HG03139 (cell line): ENCODE measurements at regions not wholly inside any gene's neighbourhood (a gene's known extent, or its start where the extent isn't known, plus 50 kb on each side); places are given as distances from the start of the nearest gene placed in this dataset.

Source experiments
- ATAC-seq: cut with Tn5 transposase; IDR thresholded peaks from one replicate; pipeline ENCODE4 v1.9.1; 2021; ENCODE audit not compliant: unreplicated experiment

DNA sequence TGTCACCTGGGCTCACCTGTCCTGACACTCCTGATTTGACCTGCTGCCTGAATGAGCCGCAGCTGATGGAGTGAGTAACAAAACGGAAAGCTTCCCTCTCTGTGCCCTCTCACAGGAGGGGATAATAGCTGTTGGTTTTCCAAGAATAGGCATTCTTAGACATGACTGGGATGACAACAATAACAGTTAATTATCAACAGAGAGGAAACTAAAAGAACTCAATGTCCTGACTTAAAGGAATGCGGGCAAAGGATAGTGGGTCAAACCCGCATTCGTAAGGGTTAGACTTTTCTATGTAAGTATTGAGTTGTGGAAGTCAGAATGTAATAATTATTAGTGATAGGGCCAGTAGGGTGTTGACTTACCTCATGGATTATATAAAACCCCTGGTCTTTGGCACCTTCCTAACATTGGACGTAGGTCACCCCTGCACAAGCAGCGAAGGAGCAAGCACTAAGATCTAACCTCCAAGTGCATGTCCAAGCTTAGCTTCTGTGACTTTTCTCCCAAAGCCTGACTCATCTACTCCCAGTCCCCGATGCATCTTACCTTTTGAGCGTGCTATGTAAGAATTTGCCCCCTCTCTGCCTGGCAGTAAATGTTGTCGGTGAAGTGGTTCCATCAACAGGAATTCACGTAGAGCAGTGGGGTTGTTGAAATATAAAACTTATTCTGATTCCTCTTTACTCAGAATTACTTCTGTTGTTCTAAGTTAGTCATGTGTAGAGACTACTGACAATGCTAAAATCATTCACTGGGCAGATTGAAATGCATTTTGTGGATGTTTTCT lies 442.3 kb downstream of the FGF9 start:
- ATAC-seq, result no peak

- peak; percentile 92 for ATAC-seq
Observed at GRCh38 chr13:22114630-22115311, 443.9 kb downstream of the FGF9 start.

DNA sequence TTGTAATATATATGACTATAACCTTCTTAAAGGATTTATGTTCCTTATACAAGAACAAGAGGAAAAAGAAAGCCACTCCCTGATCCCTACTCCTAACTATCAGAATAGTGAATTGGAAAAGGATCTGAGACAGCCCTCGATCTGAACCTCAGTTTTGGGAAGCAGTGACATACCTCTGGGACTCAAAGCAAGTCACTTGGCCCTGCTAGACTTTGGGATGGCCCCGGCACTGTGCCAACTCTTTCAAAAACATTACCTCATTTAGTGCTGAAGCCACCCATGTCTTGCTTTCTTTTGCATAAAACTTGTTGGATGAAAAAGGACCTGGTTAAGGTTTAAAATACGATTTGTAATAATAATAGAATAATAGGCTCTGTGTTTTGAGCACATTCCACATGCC lies 447.3 kb downstream of the FGF9 start:
- ATAC-seq, result no peak

DNA sequence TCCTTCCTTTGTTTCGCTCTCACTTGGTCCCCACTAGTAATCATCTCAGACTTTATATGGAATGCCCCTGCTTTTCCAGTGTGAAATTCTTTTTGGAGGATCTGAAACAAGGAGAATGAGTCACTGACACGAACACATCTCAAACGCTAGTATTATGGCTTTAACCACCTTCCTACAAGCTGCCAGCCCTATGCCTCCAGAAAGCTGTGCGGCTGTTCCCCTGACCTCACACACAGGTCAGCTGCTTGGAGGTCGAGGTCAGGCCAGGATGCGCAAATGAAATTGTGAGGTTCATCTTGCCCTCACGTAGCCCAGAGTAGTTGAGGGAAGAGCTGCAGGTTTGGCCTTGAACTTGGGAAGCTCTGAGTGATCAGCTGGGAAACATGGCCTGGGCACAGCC lies 449.8 kb downstream of the FGF9 start:
- no peak for ATAC-seq

DNA sequence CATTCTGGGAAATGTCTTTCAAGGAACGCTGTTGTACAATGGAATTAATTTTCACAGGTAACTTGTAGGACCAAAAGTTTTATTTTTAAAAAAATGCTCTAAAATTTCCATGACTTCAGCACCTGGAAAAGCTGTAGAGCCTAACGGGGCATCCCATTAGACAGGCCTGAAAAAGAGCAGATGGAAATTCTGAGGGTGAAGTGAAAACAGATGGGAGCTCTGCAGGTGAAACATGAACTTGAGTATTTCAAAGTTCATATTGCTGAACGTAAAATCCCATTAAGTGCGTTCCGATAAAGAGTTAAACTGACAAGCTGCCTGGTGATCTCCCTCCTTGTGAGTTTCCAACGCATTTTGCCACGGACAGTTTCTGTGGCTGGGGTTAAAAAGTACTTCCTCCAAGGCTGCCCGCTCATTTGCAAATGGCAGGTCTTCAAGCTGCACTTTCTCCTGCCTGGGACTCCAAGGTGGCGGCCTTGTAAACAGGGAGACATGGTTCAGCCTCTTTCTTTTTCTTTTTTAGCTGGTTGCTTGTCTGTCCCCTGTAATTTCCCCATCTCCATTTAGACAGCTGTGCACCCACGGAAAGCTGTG lies 450.4 kb downstream of the FGF9 start:
- no peak for ATAC-seq

DNA sequence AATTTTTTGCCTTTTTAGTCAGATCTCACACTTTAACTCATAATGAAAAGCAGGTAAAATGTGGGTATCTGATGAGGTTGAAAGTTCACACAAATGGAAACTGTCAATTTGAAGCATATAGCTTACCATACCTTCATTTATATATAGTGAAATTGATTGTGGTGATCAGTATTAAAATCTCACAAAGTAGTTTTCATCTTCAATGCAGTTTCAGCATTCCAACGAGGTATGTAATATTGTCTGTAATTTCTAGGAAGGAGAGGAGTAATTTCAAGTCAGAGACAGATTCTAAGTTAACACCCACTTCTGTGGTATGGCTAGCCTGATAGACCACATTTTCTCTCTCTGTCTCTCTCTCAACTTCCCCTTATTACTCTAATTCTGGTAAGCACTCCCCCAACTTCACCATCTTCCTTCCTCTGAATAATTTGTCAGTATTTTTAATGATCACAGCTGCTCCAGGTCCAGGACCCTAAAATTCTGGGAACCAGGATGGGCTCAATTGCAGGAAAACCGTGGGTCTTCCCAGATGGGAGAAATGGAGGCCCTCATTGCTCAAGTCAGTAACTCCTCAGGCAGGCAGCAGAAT lies 455.7 kb downstream of the FGF9 start:
- ATAC-seq, result peak; percentile 89

DNA sequence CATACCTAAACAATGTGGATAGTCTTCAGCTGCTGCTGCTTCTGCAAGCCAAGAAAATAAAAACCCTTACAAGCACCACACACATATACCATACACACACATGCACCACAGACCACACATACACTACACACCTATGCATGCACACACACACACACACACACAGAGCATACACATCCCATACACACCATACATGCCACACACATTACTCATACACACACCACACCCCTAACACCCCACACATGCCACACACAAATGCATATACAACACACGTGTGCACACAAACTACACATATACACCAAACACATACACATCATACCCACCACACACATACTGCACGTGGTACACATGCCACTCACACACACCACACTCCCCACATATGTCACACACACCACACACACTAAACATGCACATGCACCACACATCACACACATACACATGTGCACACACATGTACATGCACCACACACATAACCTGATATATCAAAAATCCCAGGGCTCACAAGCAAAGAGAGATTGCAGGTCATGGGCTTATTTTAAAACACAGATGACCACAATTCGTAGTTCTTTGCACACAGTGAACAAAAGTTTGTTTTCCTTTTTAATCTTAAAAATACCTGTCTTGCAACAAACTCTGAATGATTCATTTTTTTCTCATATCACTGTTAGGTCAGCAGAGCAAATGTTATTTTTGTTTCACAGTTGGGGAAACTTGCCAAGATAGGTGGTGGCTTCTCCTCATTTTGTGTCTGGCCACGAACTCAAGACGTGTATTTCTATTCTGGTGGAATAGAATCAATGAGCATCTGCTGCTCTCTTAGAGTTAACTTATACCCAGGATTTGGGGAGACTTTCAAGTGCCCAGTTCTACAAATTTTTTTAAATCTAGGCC lies 456.6 kb downstream of the FGF9 start:
- no peak for ATAC-seq

GRCh38 chr13:22128441-22129408 lies 457.9 kb downstream of the FGF9 start:
- ATAC-seq, result no peak

GRCh38 chr13:22130254-22130653 lies 459.4 kb downstream of the FGF9 start:
- ATAC-seq, result no peak

DNA sequence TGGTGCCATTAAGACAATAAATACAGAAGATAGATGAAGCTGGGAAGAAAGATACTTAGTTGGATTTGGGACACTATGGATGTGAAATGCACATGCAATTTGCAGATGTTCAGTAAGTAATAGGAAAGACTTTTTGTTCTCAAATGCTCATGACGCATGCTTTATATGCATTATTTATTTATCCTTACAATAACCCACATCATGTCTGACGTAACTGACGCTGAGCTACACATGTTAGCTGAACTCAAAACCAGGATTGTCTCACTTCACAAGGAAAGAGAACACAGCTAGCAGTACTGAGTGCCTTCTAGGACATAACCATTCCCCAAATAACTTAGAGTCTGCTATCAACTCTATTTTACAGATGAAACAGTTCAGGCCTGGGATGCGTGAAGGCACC lies 463.4 kb downstream of the FGF9 start:
- no peak for ATAC-seq

GRCh38 chr13:22135446-22135845 lies 464.6 kb downstream of the FGF9 start:
- no peak for ATAC-seq

- ATAC-seq, result no peak
Observed at GRCh38 chr13:22137361-22138050, 466.6 kb downstream of the FGF9 start.

DNA sequence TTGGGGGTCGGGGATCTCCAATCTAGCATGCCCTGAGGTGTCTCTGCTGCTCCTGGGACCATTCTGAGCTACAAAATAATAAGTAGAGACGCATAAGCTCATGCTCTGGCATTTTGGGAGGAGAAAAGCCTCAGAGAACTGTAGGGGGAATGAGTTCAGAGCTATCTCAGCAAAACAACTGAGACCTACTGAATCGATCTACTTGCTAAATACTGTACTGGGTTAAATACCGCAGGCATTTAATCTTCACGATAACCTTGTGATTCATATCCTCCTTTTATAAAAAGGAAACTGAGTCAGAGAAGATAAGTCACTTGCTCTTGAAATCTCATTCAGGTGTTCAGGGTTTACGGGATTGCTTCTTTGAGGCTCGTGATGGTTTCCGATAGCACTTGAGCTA lies 468.1 kb downstream of the FGF9 start:
- no peak for ATAC-seq

GRCh38 chr13:22141716-22142115 lies 470.8 kb downstream of the FGF9 start:
- ATAC-seq, result no peak

DNA sequence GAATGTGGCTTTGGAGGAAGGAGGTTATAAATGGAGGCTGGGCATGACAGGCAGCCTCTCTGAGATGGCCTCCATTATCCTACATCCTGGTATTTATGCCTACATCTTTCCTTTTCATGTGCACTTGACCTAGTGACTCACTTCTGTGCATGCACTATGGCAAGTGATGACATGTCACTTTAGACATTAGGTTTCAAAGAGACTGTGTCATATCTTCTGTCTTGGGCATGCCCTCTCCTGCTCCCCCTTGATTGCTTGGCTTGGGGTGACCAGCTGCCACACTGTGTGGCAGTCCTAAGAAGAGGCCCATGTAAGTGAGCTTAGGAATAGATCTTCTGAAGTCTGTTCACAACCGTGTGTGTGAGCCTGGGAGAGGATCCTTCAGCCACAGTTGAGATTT lies 472.8 kb downstream of the FGF9 start:
- ATAC-seq, result no peak

GRCh38 chr13:22144806-22145205 lies 473.9 kb downstream of the FGF9 start:
- ATAC-seq, result no peak

DNA sequence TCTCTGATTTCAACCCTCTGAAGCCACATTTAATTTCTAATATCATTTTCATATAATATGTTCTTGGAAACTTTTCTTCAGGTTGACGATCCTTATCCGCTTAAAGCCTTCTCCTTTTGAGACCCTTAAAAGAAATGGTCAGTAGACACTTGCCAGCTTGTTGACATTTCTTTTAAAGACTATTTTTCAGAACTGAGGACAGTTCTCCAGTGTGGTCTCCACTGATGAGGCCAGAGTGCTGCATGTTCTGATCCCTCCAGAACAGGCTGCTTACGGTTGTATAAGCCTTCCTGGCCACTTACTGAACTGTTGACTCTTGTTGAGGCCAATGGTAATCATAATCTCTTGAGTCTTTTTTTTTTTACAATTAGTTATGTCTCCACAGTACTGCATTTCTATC lies 477.3 kb downstream of the FGF9 start:
- no peak for ATAC-seq

DNA sequence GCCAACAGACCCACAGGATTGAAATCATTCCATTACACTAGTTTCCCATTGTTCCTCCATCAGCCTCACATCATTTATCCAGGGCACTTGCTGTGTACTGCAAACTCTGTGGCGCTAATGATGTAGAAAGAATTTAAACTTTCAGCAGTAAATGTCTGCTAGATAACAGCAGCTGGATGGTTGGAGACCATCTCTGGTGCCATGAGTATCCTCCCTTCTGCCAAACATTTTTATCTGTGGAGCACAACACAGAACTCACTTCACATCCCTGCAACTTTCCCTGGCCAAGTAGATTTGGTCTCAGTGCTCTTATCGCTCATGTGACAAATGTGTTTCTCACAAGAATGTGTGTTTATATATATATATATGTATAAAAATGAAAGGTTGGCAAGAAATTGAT lies 481.9 kb downstream of the FGF9 start:
- ATAC-seq, result no peak

GRCh38 chr13:22154041-22154440 lies 483.2 kb downstream of the FGF9 start:
- no peak for ATAC-seq
